HL-60 (cell line): ENCODE measurements at regions not wholly inside any gene's neighbourhood (a gene's known extent, or its start where the extent isn't known, plus 50 kb on each side); places are given as distances from the start of the nearest gene placed in this dataset.

ENCODE experiments used
- POLR2AphosphoS5 ChIP-seq: IDR thresholded peaks from 2 replicates; pipeline ENCODE4 v1.6.1; 2012; ENCODE audit warnings: low read depth
- TF ChIP-seq, protein P1 (sequence below): IDR thresholded peaks from one replicate; pipeline ENCODE4 v1.5.1; 2011; ENCODE audit warnings: low read length, control low read depth, inconsistent platforms; ENCODE audit not compliant: insufficient read depth

DNA sequence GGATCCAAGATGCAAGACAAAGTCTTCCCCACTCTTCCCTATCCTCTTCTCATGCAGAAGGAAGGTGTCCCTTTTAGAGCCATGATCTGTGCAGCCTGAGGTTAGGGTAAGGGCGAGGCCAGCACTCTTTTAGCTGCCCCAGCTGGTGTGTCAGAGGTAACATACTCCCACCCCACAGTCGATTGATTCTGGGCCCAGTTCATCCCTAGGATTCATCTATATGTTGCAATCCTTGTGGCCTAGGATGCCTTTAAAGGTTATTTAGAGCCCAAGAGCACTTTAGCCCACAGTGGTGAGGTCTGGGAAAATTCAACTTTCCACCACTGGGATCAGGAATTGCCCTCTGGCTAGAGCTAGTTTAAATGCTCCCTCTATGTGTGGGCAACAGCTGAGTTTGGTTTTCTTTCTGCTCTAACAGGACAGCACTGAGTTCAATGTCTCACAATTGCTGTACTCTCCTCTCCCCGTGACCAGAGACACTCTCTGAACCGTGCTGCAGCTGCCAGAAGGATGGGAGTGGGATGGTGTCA lies 201.3 kb upstream of the SERP2 start:
- TF ChIP-seq, protein P1, sequence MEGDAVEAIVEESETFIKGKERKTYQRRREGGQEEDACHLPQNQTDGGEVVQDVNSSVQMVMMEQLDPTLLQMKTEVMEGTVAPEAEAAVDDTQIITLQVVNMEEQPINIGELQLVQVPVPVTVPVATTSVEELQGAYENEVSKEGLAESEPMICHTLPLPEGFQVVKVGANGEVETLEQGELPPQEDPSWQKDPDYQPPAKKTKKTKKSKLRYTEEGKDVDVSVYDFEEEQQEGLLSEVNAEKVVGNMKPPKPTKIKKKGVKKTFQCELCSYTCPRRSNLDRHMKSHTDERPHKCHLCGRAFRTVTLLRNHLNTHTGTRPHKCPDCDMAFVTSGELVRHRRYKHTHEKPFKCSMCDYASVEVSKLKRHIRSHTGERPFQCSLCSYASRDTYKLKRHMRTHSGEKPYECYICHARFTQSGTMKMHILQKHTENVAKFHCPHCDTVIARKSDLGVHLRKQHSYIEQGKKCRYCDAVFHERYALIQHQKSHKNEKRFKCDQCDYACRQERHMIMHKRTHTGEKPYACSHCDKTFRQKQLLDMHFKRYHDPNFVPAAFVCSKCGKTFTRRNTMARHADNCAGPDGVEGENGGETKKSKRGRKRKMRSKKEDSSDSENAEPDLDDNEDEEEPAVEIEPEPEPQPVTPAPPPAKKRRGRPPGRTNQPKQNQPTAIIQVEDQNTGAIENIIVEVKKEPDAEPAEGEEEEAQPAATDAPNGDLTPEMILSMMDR: no peak
- no peak for TF ChIP-seq POLR2AphosphoS5
